ENCODE measurements at regions not wholly inside any gene's neighbourhood (a gene's known extent, or its start where the extent isn't known, plus 50 kb on each side); places are given as distances from the start of the nearest gene placed in this dataset.
A peak's percentile ranks its signal among the peaks of the same experiment; 100 is the strongest.
"Not testable (repeated sequence)": the region's sequence is repeated elsewhere in the genome, so short reads cannot be mapped to it uniquely, and the experiment has no call there.

DNA sequence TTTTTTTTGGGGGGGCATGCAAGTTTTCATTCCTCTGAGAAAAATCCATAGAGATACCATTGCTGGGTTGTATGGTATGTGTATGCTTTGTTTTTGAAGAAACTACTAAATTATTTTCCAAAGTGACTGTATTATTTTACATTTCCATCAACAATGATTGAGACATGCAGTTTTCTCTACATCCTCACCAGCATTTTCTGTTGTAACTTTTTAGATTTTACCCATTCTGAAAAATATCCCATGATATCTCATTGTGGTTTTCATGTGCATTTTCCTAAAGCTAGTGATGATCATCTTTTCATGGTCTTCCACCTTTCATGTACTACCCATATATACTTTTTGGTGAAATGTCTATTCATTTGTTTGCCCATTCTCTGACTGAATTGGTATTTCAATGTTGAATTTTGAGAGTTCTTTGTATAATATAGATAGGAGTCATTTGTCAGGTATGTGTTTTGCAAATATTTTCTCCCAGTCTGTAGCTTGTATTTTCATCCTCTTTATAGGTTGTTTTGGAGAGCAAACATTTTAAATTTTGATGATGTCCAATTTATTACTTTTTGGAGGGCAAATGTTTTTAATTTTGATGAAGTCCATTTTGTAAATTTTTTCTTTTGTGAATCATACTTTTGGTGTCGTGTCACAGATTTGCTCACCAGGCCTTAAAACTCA is 827.5 kb upstream of the CITED2 start:
- no peak for DNase-seq

DNA sequence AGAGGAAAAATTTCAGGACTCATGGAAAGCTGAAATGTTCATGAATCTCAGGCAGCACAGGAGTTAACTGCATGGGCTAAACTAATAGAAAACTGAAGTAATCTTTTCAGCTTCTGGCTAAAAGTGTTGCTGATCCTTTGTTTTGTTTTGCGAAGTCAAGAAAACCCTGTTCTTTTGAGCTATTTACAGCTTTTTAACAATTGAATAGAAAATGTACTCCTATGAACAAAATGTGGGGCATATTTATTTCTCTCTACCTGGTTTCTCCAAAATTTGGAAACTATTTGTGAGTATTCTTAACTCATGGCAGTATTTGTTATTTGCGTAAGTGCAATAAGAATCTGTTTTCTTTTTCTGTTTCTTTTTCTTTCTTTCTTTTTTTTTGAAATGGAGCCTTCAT is 818.8 kb upstream of the CITED2 start:
- DNase-seq: peak; percentile 50

DNA sequence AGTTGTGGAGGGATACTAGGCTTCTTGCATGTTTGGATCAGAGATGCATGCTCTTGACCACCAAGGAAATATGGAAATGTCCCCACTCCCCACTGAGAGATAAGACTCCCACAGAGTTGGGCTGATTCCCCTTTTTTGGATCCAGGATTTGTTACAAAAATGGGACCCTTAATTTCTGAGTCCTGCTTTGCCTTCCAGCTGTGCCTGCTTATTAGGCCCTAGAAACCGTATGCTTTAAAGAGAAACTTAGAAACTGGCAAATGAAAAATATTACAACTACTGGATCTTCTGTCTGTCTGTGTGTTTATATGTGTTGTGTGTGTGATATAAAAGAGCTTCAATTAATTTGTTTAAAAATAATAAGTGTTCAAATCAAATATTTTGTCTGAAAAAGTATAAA is 817.6 kb upstream of the CITED2 start:
- DNase-seq: no peak

DNA sequence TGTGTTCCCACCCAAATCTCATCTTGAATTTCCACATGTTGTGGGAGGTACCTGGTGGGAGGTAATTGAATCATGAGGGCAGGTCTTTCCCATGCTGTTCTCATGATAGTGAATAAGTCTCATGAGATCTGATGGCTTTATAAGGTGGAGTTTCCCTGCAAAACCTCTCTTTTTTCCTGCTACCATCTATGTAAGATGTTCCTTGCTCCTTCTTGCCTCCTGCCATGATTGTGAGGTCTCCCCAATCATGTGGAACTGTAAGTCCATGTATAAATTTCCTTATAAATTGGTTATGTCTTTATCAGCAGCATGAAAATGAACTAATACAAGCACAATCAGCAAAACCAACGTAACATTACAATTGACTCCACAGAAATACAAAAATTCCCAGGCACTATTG is 814.8 kb upstream of the CITED2 start:
- not testable (repeated sequence) for DNase-seq

DNA sequence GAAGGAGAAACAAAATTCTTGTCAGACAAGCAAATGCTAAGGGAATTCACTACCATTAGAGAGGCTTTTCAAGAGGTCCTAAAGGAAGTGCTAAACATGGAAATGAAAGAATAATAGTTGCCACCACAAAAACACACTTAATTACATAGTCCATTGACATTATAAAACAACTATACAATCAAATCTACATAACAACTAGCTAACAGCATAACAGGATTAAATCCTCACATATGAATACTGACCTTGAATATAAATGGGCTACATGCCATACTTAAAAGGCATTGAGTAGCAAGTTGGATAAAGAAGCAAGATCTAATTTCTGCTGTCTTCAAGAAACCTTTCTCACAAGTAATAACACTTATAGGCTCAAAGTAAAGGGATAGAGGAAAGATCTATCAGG is 811.5 kb upstream of the CITED2 start:
- DNase-seq: no peak

DNA sequence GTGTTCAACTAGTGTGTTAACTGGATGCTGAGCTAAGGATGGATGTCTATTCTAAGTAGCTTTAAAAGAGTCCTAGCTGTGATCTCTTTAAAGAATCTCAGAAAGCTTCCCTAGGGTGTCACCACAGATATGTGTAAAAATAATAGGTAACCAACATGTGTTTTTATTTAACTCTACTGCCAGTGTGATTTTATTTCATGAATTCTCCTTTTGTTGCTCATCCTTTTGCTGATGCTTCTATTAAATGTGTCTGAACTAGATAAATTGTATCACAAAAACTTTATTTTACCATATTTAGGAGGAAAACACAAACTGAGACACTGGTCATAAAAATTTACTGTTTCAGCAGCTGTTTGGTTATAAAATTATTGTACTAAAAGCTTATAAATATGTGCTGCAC is 809.4 kb upstream of the CITED2 start:
- no peak for DNase-seq

DNA sequence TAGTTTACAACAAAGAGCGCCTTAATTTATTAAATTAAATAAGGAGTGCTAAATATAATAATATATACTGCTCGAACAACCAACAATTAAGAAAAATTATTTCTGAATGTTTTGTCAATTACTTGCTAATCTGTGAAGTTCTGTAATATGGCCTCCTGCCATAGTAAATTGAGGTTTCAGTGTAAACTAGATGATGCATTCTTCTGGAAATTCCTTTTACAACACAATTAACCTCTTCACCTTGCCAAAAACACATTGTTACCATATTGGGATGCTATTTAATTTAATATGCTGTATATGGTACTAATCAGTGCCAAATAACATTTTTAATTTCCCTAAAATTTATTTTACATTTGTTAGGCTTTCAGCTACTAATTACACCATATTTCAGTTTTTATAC is 808.4 kb upstream of the CITED2 start:
- DNase-seq: no peak

DNA sequence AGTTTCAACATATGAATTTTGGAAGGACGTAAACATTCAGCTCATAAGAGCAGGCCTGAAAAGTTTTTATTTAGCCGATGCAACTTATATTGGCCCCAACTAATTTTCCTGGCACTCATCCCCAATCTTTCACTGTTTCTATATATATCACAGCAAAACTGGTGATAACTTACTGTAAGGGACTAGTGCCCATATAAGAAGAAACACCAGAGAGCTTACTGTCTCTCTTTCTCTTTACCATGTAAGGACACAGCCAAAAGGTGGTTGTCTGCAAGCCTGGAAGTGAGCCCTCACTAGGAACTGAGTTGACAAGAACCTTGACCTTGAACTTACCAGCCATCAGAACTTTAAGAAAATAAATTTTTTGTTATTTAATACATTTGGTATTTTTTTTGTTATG is 807.4 kb upstream of the CITED2 start:
- no peak for DNase-seq

DNA sequence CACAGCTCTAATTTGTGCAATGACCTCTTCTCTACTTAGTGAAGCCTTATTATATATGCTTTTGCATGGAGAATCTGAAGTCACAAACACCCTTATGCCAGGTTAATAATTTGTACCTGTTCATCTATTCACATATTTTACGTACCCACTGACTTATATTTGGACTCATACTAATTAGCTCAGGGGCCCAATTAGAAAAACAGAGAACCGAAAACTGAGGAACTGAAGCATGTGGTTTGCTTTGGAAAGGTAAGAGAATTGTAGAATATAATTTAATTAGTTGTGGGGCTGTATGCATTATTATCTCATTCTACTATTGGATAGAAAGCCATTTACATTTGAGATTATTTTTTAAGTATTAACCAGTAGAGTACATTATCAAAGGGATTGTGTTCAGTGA is 805.9 kb upstream of the CITED2 start:
- DNase-seq: no peak

DNA sequence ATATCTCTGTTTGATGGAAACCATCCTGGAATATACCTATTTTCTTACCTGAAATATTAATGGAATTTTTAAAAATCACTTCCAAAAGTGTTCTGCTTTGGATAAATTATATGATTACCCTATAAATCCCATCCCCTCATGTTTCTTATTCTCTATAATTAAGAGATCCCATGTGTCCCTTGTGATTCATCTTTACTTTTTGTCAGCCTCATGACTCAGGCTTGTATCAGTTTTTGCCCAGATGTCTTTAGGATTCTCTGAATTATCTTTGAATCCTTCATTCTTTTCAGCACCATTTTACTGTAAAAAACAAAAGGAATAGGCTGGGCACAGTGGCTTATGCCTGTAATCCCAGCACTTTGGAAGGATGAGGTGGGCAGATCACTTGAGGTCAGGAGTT is 804.5 kb upstream of the CITED2 start:
- DNase-seq: no peak

DNA sequence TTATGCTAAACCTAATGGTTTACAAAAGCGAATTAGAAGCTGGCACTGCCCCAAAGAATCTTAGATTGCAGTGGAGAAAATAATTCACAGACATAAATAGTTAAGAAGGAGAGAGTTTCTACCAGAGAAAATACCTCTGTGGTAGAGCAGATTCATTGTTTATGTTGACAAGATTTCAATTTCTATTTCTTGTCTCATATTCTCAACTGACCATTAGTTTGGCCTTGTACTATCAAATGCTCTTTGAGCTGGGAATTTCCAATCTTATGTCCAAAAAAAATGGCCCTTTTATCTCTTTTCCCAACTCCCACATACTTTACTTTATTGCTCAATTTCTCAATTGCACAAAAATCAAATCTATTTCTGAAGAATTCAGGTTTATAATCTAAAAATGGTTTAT is 804.1 kb upstream of the CITED2 start:
- DNase-seq: no peak

DNA sequence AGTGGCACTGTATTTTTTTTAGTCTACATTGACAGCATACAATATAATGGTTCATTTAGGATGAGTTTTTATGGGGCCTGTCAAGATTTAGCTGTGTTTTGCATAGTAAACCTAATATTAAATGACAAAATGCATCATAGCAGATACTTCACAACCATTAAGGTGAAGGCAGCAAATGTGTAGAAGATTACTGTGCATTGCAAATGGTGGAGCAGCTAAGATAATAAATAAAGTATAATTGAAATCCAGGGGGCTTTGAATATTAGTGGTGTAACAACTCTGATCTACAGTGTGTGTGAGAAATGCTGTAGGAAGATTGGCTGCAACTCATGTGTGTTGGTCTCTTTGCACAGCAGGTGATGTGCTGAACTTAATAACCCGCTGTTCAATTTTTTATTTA is 801.9 kb upstream of the CITED2 start:
- no peak for DNase-seq

DNA sequence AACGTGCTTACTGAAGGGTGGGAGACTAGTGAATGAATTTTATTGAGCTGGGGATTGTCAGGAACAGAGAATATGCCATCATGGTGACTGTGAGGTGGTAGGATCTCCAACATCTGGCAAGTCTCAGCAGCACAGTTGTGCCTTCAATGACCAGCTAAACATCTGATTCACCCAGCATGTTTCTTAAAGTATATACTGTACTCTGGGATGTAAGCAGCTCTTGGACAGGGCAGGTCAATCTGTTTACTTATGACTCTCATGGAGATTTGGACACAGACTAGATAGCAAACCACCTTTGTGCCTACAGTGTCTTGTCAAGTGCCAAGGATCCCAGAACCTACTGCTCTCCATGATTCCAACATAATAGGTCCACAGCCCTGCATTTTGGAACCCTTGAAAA is 801.0 kb upstream of the CITED2 start:
- DNase-seq: no peak

DNA sequence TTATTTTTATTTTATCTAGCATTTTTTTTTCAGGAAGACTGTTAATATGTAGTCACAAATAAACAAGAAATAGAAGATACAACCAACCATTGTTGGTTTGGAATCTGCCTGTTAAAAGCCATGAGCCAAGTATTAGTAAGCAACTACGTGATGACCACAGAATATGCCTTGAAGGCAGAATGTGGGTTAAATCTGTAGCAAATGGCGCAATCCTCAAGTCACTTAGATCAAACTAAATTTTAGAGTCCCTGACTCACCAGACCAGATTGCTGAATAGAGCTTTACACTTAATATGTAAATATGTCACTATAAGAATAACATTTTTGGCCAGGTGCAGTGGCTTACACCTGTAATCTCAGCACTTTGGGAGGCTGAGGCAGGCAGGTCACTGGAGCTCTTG is 800.1 kb upstream of the CITED2 start:
- peak; percentile 24 for DNase-seq

DNA sequence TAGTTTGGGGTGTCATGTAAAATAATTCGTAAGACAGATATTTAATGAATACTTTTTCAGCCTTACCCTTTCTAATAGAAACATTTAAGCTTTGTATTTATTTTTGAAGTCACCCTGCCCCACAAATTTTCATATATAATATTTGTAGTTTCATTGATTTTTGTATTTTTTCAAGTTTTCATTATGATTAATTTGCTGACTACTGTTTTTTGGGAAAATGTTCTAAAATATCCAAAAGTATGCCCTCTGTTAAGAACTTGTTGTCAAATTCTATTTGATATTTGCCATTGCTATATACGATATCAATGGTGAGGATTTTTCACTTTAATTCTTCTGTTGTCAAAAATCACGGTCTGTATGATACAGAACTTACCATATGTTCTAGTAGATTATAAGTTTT is 793.9 kb upstream of the CITED2 start:
- DNase-seq: no peak

DNA sequence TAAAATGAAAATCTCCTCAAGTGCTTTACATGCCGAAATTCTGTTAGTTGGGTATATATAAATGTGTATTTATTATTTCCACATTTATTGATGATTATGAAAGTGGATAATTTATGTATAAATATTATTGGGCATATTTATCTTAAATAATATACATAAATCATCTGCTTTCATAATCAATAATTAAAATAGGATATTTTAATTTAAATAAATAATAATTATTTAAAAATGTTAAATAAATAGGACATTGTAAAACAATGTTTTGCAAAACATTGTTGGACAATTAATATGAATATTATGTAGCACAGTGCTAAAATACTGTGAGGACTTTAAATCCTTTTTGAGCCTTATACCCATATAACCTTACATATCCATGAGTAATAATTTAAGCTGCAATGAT is 786.5 kb upstream of the CITED2 start:
- no peak for DNase-seq

DNA sequence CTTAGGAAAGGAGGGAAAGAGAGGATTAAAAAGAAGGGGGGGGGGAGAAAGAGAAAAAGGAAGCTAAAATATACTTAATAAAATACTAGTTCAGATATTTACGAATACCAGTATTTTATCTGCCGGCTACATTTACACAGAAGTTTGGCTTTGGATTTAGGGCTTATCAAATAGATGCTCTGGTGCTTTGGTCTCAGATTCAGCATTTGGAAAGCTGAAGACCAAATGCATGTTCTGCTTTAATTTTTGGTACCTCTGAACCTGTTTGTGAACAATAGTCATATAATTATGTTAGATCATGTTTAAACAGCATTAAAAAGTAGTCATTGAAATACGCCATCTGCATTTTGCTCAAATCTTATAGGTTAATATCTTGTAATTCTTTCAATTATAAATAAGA is 786.0 kb upstream of the CITED2 start:
- DNase-seq: no peak

DNA sequence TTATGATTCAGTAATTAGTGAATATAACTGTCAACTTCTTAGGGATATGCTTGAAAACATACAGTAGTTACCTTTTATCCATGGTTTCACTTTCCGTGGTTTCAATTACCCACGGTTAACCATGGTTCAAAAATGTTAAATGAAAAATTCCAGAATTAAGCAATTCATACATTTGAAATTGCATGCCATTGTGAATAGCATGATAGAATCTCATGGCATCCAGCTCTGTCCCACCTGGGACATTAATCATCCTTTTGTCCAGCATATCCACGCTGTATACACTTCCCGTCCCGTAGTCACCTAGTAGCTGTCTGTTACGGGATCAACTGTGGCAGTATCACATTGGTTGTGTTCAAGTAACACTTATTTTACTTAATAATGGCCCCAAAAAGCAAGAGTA is 781.7 kb upstream of the CITED2 start:
- DNase-seq: no peak

DNA sequence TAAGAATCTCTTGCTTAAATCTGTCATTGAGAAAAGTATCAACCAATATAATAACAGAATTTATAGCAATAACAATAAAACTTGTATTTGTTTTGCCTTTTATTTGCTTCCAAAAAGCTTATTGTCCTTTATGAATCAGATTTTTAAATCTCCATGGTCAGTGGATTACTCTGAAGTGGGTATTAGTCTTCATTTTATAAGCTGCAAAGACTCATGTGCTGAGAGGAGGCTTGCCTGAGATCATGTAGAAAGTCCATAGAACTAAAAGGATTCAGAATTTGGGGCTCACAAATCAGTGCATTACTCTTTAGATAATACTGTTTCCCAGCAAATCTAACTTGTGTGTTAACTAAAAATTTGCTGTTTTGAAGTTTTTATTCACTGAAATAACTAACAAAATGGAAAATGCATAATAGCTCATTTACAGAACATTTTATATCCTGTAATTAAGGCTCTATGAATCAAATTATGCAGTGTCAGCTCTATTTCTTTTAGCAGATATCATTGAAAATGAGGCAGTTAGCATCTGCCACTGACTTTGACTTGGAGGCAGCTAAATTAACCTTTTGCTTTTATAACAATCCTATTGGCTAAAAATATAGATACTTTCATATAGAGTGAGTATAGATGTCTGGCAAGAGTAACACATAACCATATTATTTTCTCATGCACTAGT is 781.1 kb upstream of the CITED2 start:
- no peak for DNase-seq

DNA sequence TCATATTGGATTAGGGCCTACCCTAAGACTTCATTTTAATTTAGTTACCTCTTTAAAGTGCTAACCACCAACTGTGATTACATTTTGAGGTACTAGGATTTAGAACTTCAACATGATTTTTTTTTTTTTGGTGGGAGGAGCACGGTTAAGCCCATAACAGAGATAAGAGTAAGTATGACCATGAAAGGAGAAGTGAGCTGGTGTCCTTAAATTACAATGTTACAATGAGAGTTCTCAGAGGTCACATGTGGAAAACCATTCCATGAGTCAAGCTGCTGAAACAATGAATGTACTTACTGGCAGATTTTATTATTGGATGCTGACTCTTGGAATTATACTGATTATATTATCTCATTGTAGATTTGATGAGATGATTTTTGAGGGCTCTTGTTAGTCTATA is 779.3 kb upstream of the CITED2 start:
- peak; percentile 84 for DNase-seq

DNA sequence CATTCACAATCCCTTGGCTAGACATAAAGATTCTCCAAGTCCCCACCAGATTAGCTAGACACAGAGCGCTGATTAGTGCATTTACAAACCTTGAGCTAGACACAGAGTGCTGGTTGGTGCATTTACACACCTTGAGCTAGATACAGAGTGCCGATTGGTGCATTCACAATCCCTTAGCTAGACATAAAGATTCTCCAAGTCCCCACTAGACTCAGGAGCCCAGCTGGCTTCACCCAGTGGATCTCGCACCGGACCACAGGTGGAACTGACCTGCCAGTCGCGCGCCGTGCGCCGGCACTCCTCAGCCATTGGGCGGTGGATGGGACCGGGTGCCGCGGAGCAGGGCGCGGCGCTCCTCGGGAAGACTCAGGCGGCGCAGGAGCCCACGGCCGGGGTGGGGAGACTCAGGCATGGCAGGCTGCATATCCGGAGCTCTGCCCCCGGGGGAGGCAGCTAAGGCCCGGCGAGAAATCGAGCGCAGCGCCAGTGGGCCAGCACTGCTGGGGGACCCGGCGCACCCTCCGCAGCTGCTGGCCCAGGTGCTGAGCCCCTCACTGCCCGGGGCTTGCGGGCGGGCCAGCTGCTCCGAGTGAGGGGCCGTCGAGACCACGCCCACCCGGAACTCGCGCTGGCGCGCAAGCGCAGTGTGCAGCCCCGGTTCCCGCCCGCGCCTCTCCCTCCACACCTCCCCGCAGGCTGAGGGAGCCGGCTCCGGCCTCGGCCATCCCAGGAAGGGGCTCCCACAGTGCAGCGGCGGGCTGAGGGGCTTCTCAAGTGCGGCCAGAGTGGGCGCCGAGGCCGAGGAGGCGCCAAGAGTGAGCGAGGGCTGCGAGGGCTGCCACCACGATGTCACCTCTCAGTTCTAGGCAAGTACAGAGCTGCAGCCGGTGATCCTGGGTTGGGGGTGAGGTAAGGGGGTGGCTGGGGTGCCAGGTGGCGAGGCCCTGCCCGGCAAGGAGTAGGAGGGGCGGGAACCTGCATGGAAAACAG is 773.7 kb upstream of the CITED2 start:
- DNase-seq: not testable (repeated sequence)

DNA sequence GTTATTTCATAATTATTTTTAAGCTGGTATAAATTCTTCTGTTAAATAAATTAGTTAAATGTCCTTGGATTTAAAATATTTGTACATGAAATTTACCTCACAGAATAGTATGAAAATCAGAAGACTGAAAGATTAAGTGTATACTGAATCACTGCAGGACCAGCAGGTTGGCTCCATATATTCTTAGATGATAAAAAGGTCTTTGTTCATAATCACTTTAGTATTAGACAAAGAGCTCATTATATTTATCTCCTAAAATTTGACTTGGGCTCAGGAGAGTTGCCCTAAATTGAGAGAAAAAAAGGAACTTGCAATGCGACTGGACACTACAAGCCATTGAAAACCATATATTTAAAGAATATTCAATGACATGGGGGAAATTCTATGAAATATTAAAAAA is 766.4 kb upstream of the CITED2 start:
- DNase-seq: no peak

DNA sequence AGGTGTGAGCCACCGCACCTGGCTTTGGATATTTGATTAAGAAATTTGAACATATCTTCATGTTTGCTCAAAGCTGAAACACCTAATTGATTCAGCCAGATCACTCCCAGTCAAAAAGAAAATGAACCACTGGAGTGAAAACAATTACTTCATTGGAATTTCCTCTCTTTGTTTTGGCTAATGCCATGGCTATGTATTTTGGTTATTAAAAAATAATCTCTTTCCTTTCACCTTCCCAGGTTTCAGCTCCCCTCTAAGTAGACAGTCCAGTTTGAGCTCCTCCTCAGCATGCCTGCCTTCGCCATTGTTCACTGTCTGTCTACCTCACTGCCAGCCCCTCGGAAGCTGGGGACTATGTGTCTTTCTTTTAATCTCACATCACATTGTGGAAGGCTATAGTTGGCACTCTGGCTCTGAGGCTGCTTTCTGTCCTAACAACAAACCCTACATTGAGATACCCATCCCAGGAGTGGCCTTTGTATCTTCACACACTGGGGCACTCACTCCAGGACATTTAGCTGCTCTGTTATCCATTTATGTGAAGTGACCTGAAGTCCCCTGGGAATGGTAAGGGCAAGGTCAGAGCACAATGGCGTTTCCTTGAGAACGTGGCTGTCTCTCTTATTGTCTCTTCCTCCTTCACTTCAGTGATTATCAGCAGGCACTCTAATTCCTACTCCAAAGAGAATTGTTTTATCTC is 764.0 kb upstream of the CITED2 start:
- no peak for DNase-seq

Data from OCI-M1 (cell line).